Astrocyte (in vitro differentiated cells and primary cell): ENCODE measurements at regions not wholly inside any gene's neighbourhood (a gene's known extent, or its start where the extent isn't known, plus 50 kb on each side); places are given as distances from the start of the nearest gene placed in this dataset.

Experiments
- EZH2 ChIP-seq: IDR thresholded peaks from 2 replicates; pipeline ENCODE4 v1.6.1; 2012; ENCODE audit warnings: mild to moderate bottlenecking, low read length, inconsistent platforms; ENCODE audit not compliant: insufficient read depth
- TF ChIP-seq, protein P1 (sequence below): IDR thresholded peaks from 2 replicates; pipeline ENCODE4 v1.5.1; 2011; ENCODE audit warnings: low read depth, mild to moderate bottlenecking, inconsistent platforms, low read length, moderate library complexity; ENCODE audit not compliant: insufficient read depth

GRCh38 chr4:81531410-81531809 is 59.7 kb upstream of the RASGEF1B start:
- TF ChIP-seq, protein P1, sequence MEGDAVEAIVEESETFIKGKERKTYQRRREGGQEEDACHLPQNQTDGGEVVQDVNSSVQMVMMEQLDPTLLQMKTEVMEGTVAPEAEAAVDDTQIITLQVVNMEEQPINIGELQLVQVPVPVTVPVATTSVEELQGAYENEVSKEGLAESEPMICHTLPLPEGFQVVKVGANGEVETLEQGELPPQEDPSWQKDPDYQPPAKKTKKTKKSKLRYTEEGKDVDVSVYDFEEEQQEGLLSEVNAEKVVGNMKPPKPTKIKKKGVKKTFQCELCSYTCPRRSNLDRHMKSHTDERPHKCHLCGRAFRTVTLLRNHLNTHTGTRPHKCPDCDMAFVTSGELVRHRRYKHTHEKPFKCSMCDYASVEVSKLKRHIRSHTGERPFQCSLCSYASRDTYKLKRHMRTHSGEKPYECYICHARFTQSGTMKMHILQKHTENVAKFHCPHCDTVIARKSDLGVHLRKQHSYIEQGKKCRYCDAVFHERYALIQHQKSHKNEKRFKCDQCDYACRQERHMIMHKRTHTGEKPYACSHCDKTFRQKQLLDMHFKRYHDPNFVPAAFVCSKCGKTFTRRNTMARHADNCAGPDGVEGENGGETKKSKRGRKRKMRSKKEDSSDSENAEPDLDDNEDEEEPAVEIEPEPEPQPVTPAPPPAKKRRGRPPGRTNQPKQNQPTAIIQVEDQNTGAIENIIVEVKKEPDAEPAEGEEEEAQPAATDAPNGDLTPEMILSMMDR, result no peak
- no peak for TF ChIP-seq EZH2
